HEK293T (cell line): ENCODE measurements at regions not wholly inside any gene's neighbourhood (a gene's known extent, or its start where the extent isn't known, plus 50 kb on each side); places are given as distances from the start of the nearest gene placed in this dataset.

Experiments used
- HDGF ChIP-seq: fragments of 450-650 bp; IDR thresholded peaks from 2 replicates; pipeline ENCODE4 v1.6.1; 2017; ENCODE audit warnings: antibody characterized with exemption, borderline replicate concordance
- NFRKB ChIP-seq: fragments of 450-650 bp; IDR thresholded peaks from 2 replicates; pipeline ENCODE4 v1.6.1; 2016; ENCODE audit warnings: mild to moderate bottlenecking, moderate library complexity
- PKNOX1 ChIP-seq: fragments of 450-650 bp; IDR thresholded peaks from 2 replicates; pipeline ENCODE4 v1.6.1; 2016
- SP1 ChIP-seq: fragments of 450-650 bp; IDR thresholded peaks from 2 replicates; pipeline ENCODE4 v1.6.1; 2017
- SUZ12 ChIP-seq: fragments of 450-650 bp; IDR thresholded peaks from 2 replicates; pipeline ENCODE4 v1.6.1; 2016; ENCODE audit warnings: mild to moderate bottlenecking
- TARDBP ChIP-seq: fragments of 450-650 bp; IDR thresholded peaks from 2 replicates; pipeline ENCODE4 v1.6.1; 2016

GRCh38 chr11:115637599-115638241, 133.5 kb upstream of the CADM1 start:
- TF ChIP-seq SUZ12 = no peak
- no peak for TF ChIP-seq HDGF
- TF ChIP-seq SP1 = no peak
- TF ChIP-seq TARDBP = no peak
- no peak for TF ChIP-seq NFRKB
- no peak for TF ChIP-seq PKNOX1
